H9 (cell line): ENCODE measurements at regions not wholly inside any gene's neighbourhood (a gene's known extent, or its start where the extent isn't known, plus 50 kb on each side); places are given as distances from the start of the nearest gene placed in this dataset.

Experiments used
- DNase-seq: peaks from one replicate; pipeline ENCODE4 v3.0.0-alpha.2; 2017
- H2AFZ ChIP-seq: one replicate; pipeline ENCODE4 v1.6.1; 2013; ENCODE audit warnings: mild to moderate bottlenecking, low read length, control low read depth, moderate library complexity
- H2AK5ac ChIP-seq: 2 replicates; pipeline ENCODE4 v1.6.1; 2013; ENCODE audit warnings: low read length, control low read depth, mixed read lengths; ENCODE audit not compliant: insufficient read length
- H2BK120ac ChIP-seq: one replicate; pipeline ENCODE4 v1.6.1; 2013; ENCODE audit warnings: low read depth, mild to moderate bottlenecking, low read length, control low read depth, inconsistent platforms; ENCODE audit not compliant: poor library complexity, severe bottlenecking
- H2BK12ac ChIP-seq: 2 replicates; pipeline ENCODE4 v1.6.1; 2013; ENCODE audit warnings: low read length, control low read depth, mixed read lengths, low read depth; ENCODE audit not compliant: insufficient read length
- H2BK15ac ChIP-seq: 2 replicates; pipeline ENCODE4 v1.6.1; 2013; ENCODE audit warnings: low read depth, low read length, control low read depth
- H2BK20ac ChIP-seq: one replicate; pipeline ENCODE4 v1.6.1; 2013; ENCODE audit warnings: low read depth, mild to moderate bottlenecking, low read length, control low read depth, inconsistent platforms; ENCODE audit not compliant: poor library complexity, severe bottlenecking
- H2BK5ac ChIP-seq: 2 replicates; pipeline ENCODE4 v1.6.1; 2013; ENCODE audit warnings: low read length, control low read depth, mixed read lengths; ENCODE audit not compliant: insufficient read length
- H3K14ac ChIP-seq: 2 replicates; pipeline ENCODE4 v1.6.1; 2013; ENCODE audit warnings: low read length, control low read depth; ENCODE audit not compliant: insufficient read depth
- H3K18ac ChIP-seq: 2 replicates; pipeline ENCODE4 v1.6.1; 2013; ENCODE audit warnings: low read depth, mild to moderate bottlenecking, mixed read lengths, low read length, control low read depth; ENCODE audit not compliant: insufficient read length
- H3K23ac ChIP-seq: 2 replicates; pipeline ENCODE4 v1.6.1; 2013; ENCODE audit warnings: low read length, control low read depth, mixed read lengths, low read depth; ENCODE audit not compliant: insufficient read length
- H3K23me2 ChIP-seq: 2 replicates; pipeline ENCODE4 v1.6.1; 2013; ENCODE audit warnings: low read depth, mild to moderate bottlenecking, mixed read lengths, low read length, control low read depth; ENCODE audit not compliant: insufficient read length, poor library complexity, severe bottlenecking
- H3K27ac ChIP-seq: 2 replicates; pipeline ENCODE4 v1.5.1; 2013; ENCODE audit warnings: low read length, control low read depth, mixed read lengths, low read depth; ENCODE audit not compliant: insufficient read length
- H3K27me3 ChIP-seq: 2 replicates; pipeline ENCODE4 v1.6.1; 2013; ENCODE audit warnings: low read length, control low read depth, inconsistent platforms; ENCODE audit not compliant: insufficient read depth
- H3K4ac ChIP-seq: 2 replicates; pipeline ENCODE4 v1.6.1; 2013; ENCODE audit warnings: low read depth, mild to moderate bottlenecking, control low read depth, inconsistent platforms, low read length, moderate library complexity
- H3K4me1 ChIP-seq: 2 replicates; pipeline ENCODE4 v1.6.1; 2013; ENCODE audit warnings: low read length, control low read depth, inconsistent platforms; ENCODE audit not compliant: insufficient read depth
- H3K4me2 ChIP-seq: 2 replicates; pipeline ENCODE4 v1.6.1; 2013; ENCODE audit warnings: low read length, control low read depth, mixed read lengths; ENCODE audit not compliant: insufficient read length, insufficient read depth
- H3K56ac ChIP-seq: 2 replicates; pipeline ENCODE4 v1.6.1; 2013; ENCODE audit warnings: low read depth, mild to moderate bottlenecking, mixed read lengths, low read length, control low read depth; ENCODE audit not compliant: insufficient read length
- H3K79me1 ChIP-seq: 2 replicates; pipeline ENCODE4 v1.6.1; 2013; ENCODE audit warnings: low read depth, mild to moderate bottlenecking, moderate library complexity, low read length, control low read depth, inconsistent platforms; ENCODE audit not compliant: insufficient read depth, poor library complexity, severe bottlenecking
- H3K79me2 ChIP-seq: 2 replicates; pipeline ENCODE4 v1.6.1; 2013; ENCODE audit warnings: low read length, control low read depth, inconsistent platforms; ENCODE audit not compliant: insufficient read depth
- H3K9ac ChIP-seq: 2 replicates; pipeline ENCODE4 v1.6.1; 2013; ENCODE audit warnings: low read length, control low read depth, mixed read lengths; ENCODE audit not compliant: insufficient read length; ENCODE audit errors: extremely low read depth
- H3K9me3 ChIP-seq: one replicate; pipeline ENCODE4 v1.6.1; 2013; ENCODE audit warnings: low read depth, low read length, inconsistent platforms; ENCODE audit not compliant: control insufficient read depth
- H3T11ph ChIP-seq: one replicate; pipeline ENCODE4 v1.6.1; 2013; ENCODE audit warnings: mild to moderate bottlenecking, low read length, control low read depth, inconsistent platforms
- H4K20me1 ChIP-seq: one replicate; pipeline ENCODE4 v1.6.1; 2013; ENCODE audit not compliant: control insufficient read depth, insufficient read length, insufficient read depth
- H4K5ac ChIP-seq: 2 replicates; pipeline ENCODE4 v1.6.1; 2013; ENCODE audit warnings: low read depth, mild to moderate bottlenecking, mixed read lengths, low read length, control low read depth; ENCODE audit not compliant: insufficient read length
- H4K8ac ChIP-seq: replicated peaks from 2 replicates; pipeline ENCODE4 v1.6.1; 2013; ENCODE audit warnings: low read length, control low read depth, mixed read lengths, low read depth; ENCODE audit not compliant: insufficient read length
- H4K91ac ChIP-seq: 2 replicates; pipeline ENCODE4 v1.6.1; 2013; ENCODE audit warnings: low read depth, mild to moderate bottlenecking, moderate library complexity, mixed read lengths, low read length, control low read depth; ENCODE audit not compliant: insufficient read length
- H3K27ac Mint-ChIP-seq, 3 experiments: 2 replicates in 2 of 3; 3 replicates in 1 of 3; pipeline ENCODE4 v1.8.0; 2020 to 2021; ENCODE audit warnings: mixed read lengths in 3 of 3, mild to moderate bottlenecking in 1 of 3, moderate library complexity in 1 of 3
- H3K27me3 Mint-ChIP-seq: 2 replicates; pipeline ENCODE4 v1.8.0; 2021; ENCODE audit warnings: low read depth, mild to moderate bottlenecking, moderate library complexity, mixed read lengths
- H3K36me3 Mint-ChIP-seq, 3 experiments: 2 replicates in 2 of 3; 3 replicates in 1 of 3; pipeline ENCODE4 v1.8.0; 2020 to 2021; ENCODE audit warnings: low read depth in 3 of 3, mixed read lengths in 3 of 3; ENCODE audit not compliant: insufficient read depth in 1 of 3
- H3K4me1 Mint-ChIP-seq, 2 experiments: 2 replicates each; pipeline ENCODE4 v1.8.0; 2020; ENCODE audit warnings: mixed read lengths in 2 of 2
- H3K4me3 Mint-ChIP-seq, 2 experiments: 2 replicates in 1 of 2; 3 replicates in 1 of 2; pipeline ENCODE4 v1.8.0; 2020 to 2021; ENCODE audit warnings: mild to moderate bottlenecking in 2 of 2, mixed read lengths in 2 of 2, moderate library complexity in 1 of 2
- H3K9me3 Mint-ChIP-seq, 2 experiments: 2 replicates in 1 of 2; 3 replicates in 1 of 2; pipeline ENCODE4 v1.8.0; 2020; ENCODE audit warnings: mild to moderate bottlenecking in 2 of 2, mixed read lengths in 2 of 2, moderate library complexity in 1 of 2
- CTCF ChIP-seq: fragments of 200-600 bp; sonication (generic); conservative IDR thresholded peaks from 3 replicates; pipeline ENCODE4 v1.8.0; 2021; ENCODE audit warnings: antibody characterized with exemption, mild to moderate bottlenecking
- WGBS: extraction: QIAGEN DNeasy Blood & Tissue Kit; methylation state at CpG from one replicate; pipeline ENCODE4 v1.1.7; 2013; ENCODE audit warnings: missing lambda C conversion rate, low lambda C conversion rate, mixed read lengths; ENCODE audit not compliant: insufficient read length; ENCODE audit errors: extremely low coverage; 5-methylcytosine and 5-hydroxymethylcytosine counted together

- no peaks in the 10 kb centered on the region for H3K27me3 Mint-ChIP-seq
- no peak overlapping the region for H3K4me2 ChIP-seq
- no CpG with 5 or more reads among the region's 4 CpGs for WGBS
Observed at GRCh38 chr16:5874899-5875298, 777.3 kb upstream of the EEF2KMT start.

More at GRCh38 chr16:5874899-5875298, 777.3 kb upstream of the EEF2KMT start:
- Histone ChIP-seq H3K27ac (no peak overlapping the region), H3K23me2 (no peaks in the 10 kb centered on the region), H3K27me3 (no peaks in the 10 kb centered on the region), H4K91ac (no peak overlapping the region), H3K56ac (no peak overlapping the region), H3K4me1 (peaks cover 9% of the 10 kb centered on the region; the same call in 1 of the 2 replicates), H2BK12ac (no peak overlapping the region), H3K14ac (no peak overlapping the region), H2BK5ac (no peak overlapping the region), H2BK15ac (no peak overlapping the region), H2AFZ (no peak overlapping the region), H3K9ac (no peak overlapping the region), H3T11ph (no peak overlapping the region), H3K79me1 (no peaks in the 10 kb centered on the region), H3K9me3 (no peaks in the 10 kb centered on the region), H2BK120ac (no peak overlapping the region), H2BK20ac (no peak overlapping the region), H3K18ac (no peak overlapping the region), H4K5ac (no peak overlapping the region), H4K20me1 (no peaks in the 10 kb centered on the region), H2AK5ac (no peak overlapping the region), H4K8ac (no peak overlapping the region), H3K4ac (no peak overlapping the region), H3K79me2 (no peaks in the 10 kb centered on the region), H3K23ac (no peak overlapping the region)
- Mint-ChIP-seq H3K4me3 (no peak overlapping the region), H3K27ac (no peak overlapping the region), H3K9me3 (no peaks in the 10 kb centered on the region; a peak in 1 of 5 replicates), H3K4me1 (peaks cover 30% of the 10 kb centered on the region in 2 experiments), H3K36me3 (peaks cover 0 to 2% (median 0%) of the 10 kb centered on the region in 3 experiments; a peak in 1 of 7 replicates)
- TF ChIP-seq CTCF, result no peak
- no peak for DNase-seq
